ENCODE measurements at regions not wholly inside any gene's neighbourhood (a gene's known extent, or its start where the extent isn't known, plus 50 kb on each side); places are given as distances from the start of the nearest gene placed in this dataset.

GRCh38 chr1:94725566-94725965 lies 94.6 kb upstream of the SLC44A3 start:
- TF ChIP-seq REST (IDR thresholded peaks at IDR 0.05; ENCODE audit: insufficient read depth in 1 of 2, low read depth in 2 of 2, low read length in 2 of 2), result no peak
- no peak for TF ChIP-seq FOXP2 (optimal IDR thresholded peaks at IDR 0.05; ENCODE audit: borderline replicate concordance, extremely low read depth, extremely low read length, insufficient read depth)

- TF ChIP-seq FOXP2 (optimal IDR thresholded peaks at IDR 0.05; ENCODE audit: borderline replicate concordance, extremely low read depth, extremely low read length, insufficient read depth) (no peak), POLR2AphosphoS5 (IDR thresholded peaks at IDR 0.05; ENCODE audit: low read depth, low read length) (no peak), TAF1 (IDR thresholded peaks at IDR 0.05; ENCODE audit: borderline replicate concordance, insufficient read depth, low read length) (no peak), REST (IDR thresholded peaks at IDR 0.05; ENCODE audit: insufficient read depth in 1 of 2, low read depth in 2 of 2, low read length in 2 of 2) (no peak), SIN3A (IDR thresholded peaks at IDR 0.05; ENCODE audit: borderline replicate concordance, insufficient read depth, low read length) (no peak)
Observed at GRCh38 chr1:94723894-94724293, 96.3 kb upstream of the SLC44A3 start.

- TF ChIP-seq FOXP2 (optimal IDR thresholded peaks at IDR 0.05; ENCODE audit: borderline replicate concordance, extremely low read depth, extremely low read length, insufficient read depth) (no peak), SIN3A (IDR thresholded peaks at IDR 0.05; ENCODE audit: borderline replicate concordance, insufficient read depth, low read length) (no peak), TAF1 (IDR thresholded peaks at IDR 0.05; ENCODE audit: borderline replicate concordance, insufficient read depth, low read length) (no peak), REST (IDR thresholded peaks at IDR 0.05; ENCODE audit: insufficient read depth in 1 of 2, low read depth in 2 of 2, low read length in 2 of 2) (no peak)
Observed at GRCh38 chr1:94723463-94723862, 96.7 kb upstream of the SLC44A3 start.

- no peak for TF ChIP-seq TAF1 (IDR thresholded peaks at IDR 0.05; ENCODE audit: borderline replicate concordance, insufficient read depth, low read length)
- TF ChIP-seq POLR2AphosphoS5 (IDR thresholded peaks at IDR 0.05; ENCODE audit: low read depth, low read length), result no peak
- TF ChIP-seq SIN3A (IDR thresholded peaks at IDR 0.05; ENCODE audit: borderline replicate concordance, insufficient read depth, low read length), result no peak
- no peak for TF ChIP-seq FOXP2 (optimal IDR thresholded peaks at IDR 0.05; ENCODE audit: borderline replicate concordance, extremely low read depth, extremely low read length, insufficient read depth)
- TF ChIP-seq REST (IDR thresholded peaks at IDR 0.05; ENCODE audit: insufficient read depth in 1 of 2, low read depth in 2 of 2, low read length in 2 of 2), result no peak
Observed at GRCh38 chr1:94722181-94722580, 98.0 kb upstream of the SLC44A3 start.

GRCh38 chr1:94721240-94721639 lies 98.9 kb upstream of the SLC44A3 start:
- TF ChIP-seq FOXP2 (optimal IDR thresholded peaks at IDR 0.05; ENCODE audit: borderline replicate concordance, extremely low read depth, extremely low read length, insufficient read depth), result no peak
